ENCODE measurements at regions not wholly inside any gene's neighbourhood (a gene's known extent, or its start where the extent isn't known, plus 50 kb on each side); places are given as distances from the start of the nearest gene placed in this dataset.

- Histone ChIP-seq H4K8ac (ENCODE audit: low read depth in 2 of 2, low read length in 2 of 2) (no peak overlapping the region), H2BK15ac (ENCODE audit: low read depth, low read length) (no peak overlapping the region), H2AK9ac (replicated peaks; ENCODE audit: low read depth, low read length, poor library complexity) (no peak overlapping the region), H3K9ac (ENCODE audit: low read depth, low read length) (no peak overlapping the region), H2AFZ (replicated peaks; ENCODE audit: low read length, poor library complexity) (no peak overlapping the region), H3K56ac (ENCODE audit: extremely low read depth, insufficient read depth, low read length) (no peak overlapping the region), H4K5ac (ENCODE audit: low read depth, low read length) (no peak overlapping the region), H3K14ac (replicated peaks; ENCODE audit: low read depth, low read length) (no peak overlapping the region), H3K27me3 (ENCODE audit: control insufficient read depth, insufficient read depth, low read length) (no peaks in the 10 kb centered on the region), H2AK5ac (ENCODE audit: low read depth, low read length) (no peak overlapping the region), H4K20me1 (ENCODE audit: insufficient read depth, low read length) (no peaks in the 10 kb centered on the region), H2BK20ac (ENCODE audit: low read depth, low read length) (no peak overlapping the region), H3K36me3 (ENCODE audit: control insufficient read depth, insufficient read depth, low read length) (no peaks in the 10 kb centered on the region), H2BK5ac (ENCODE audit: low read depth, low read length, poor library complexity, severe bottlenecking) (no peak overlapping the region), H3K23ac (ENCODE audit: low read depth, low read length) (no peak overlapping the region), H3K18ac (ENCODE audit: low read depth, low read length) (no peak overlapping the region), H4K91ac (ENCODE audit: insufficient read depth, low read depth, low read length) (no peak overlapping the region), H3K9me3 (ENCODE audit: control insufficient read depth, insufficient read depth, low read length) (peaks cover 17% of the 10 kb centered on the region), H3K4me1 (ENCODE audit: control insufficient read depth, insufficient read depth, low read length) (no peaks in the 10 kb centered on the region), H3K4ac (ENCODE audit: low read depth, low read length) (no peak overlapping the region), H3K4me2 (ENCODE audit: low read depth, low read length) (no peak overlapping the region), H3K79me1 (ENCODE audit: low read depth in 1 of 2, low read length in 2 of 2) (no peaks in the 10 kb centered on the region), H2BK120ac (ENCODE audit: low read depth, low read length) (no peak overlapping the region), H3K9me1 (ENCODE audit: insufficient read depth, low read length) (no peaks in the 10 kb centered on the region), H3K27ac (ENCODE audit: insufficient read depth, low read length) (no peak overlapping the region), H3K4me3 (ENCODE audit: insufficient read depth, low read depth, low read length) (no peak overlapping the region)
- ATAC-seq (ENCODE audit: low read depth): no peak
- WGBS, 2 experiments (ENCODE audit: extremely low coverage in 2 of 2, insufficient read length in 1 of 2): 33% methylated on average over 1 of the region's 2 CpGs; no CpG with 5 or more reads in 1 of the 2 experiments
- in situ Hi-C loops (cut with MboI; ENCODE audit: low sequenced_read_pairs): no loop called here
- intact Hi-C loops (cut with micrococcal nuclease): no loop called here
- ChIA-PET POLR2A (ENCODE audit: unreplicated experiment) (no interaction called here), CTCF (no interaction called here)
- TF ChIP-seq ELK1 (IDR thresholded peaks at IDR 0.05; ENCODE audit: borderline replicate concordance, low read depth, low read length) (no peak), RCOR1 (IDR thresholded peaks at IDR 0.05; ENCODE audit: insufficient replicate concordance, low read length) (no peak), CHD1 (IDR thresholded peaks at IDR 0.05; ENCODE audit: low read depth, low read length) (no peak), RFX5 (IDR thresholded peaks at IDR 0.05; ENCODE audit: low read depth, low read length) (no peak), USF2 (IDR thresholded peaks at IDR 0.05; ENCODE audit: low read depth, low read length) (no peak), MAFK (IDR thresholded peaks at IDR 0.05; ENCODE audit: low read depth, low read length) (no peak), BHLHE40 (IDR thresholded peaks at IDR 0.05; ENCODE audit: low read depth, low read length) (no peak), CTCF (conservative IDR thresholded peaks at IDR 0.05; ENCODE audit: low read depth, low read length) (no peak), MXI1 (IDR thresholded peaks at IDR 0.05; ENCODE audit: borderline replicate concordance, low read depth, low read length) (no peak), MAZ (IDR thresholded peaks at IDR 0.05; ENCODE audit: borderline replicate concordance, low read depth, low read length) (no peak), SMC3 (IDR thresholded peaks at IDR 0.05; ENCODE audit: low read depth, low read length) (no peak), CEBPB (IDR thresholded peaks at IDR 0.05; ENCODE audit: low read depth, low read length) (no peak), RAD21 (IDR thresholded peaks at IDR 0.05; ENCODE audit: low read length) (no peak), POLR2A (IDR thresholded peaks at IDR 0.05; ENCODE audit: low read depth, low read length) (no peak), NFE2L2 (IDR thresholded peaks at IDR 0.05; ENCODE audit: low read depth, low read length) (no peak), FOS (IDR thresholded peaks at IDR 0.05; ENCODE audit: low read depth, low read length) (no peak)
- DNase-seq: no peak
- dilution Hi-C loops (cut with HindIII; ENCODE audit: low sequenced_read_pairs, unreplicated experiment): no loop called here
- BruUV-seq (replicated peaks): no TSS peak
These were observed 409.8 kb upstream of the FRG1 start for GRCh38 chr4:189530848-189531247.

Measured in IMR-90 (cell line).